ENCODE measurements at regions not wholly inside any gene's neighbourhood (a gene's known extent, or its start where the extent isn't known, plus 50 kb on each side); places are given as distances from the start of the nearest gene placed in this dataset.

- no peaks in the 10 kb centered on the region for H3K36me3 ChIP-seq (ENCODE audit: control insufficient read depth, insufficient read depth, low read length)
- no peak for FAIRE-seq
- TF ChIP-seq CTCF (IDR thresholded peaks at IDR 0.05; ENCODE audit: insufficient read depth, low read length, severe bottlenecking) = no peak
Observed at GRCh38 chr4:58163156-58163555, 1053.0 kb upstream of the IGFBP7 start.

GRCh38 chr4:58149404-58150085, 1039.4 kb upstream of the IGFBP7 start:
- FAIRE-seq (no peak), DNase-seq (ENCODE audit: low read depth) (no peak)
- Histone ChIP-seq H3K36me3 (ENCODE audit: control insufficient read depth, insufficient read depth, low read length) (no peaks in the 10 kb centered on the region), H3K27me3 (ENCODE audit: control insufficient read depth, insufficient read depth, low read length) (no peaks in the 10 kb centered on the region), H3K4me3 (ENCODE audit: low read depth, low read length) (no peak overlapping the region)
- TF ChIP-seq CTCF (IDR thresholded peaks at IDR 0.05; ENCODE audit: insufficient read depth, low read length, severe bottlenecking) = no peak

More at GRCh38 chr4:58163156-58163555, 1053.0 kb upstream of the IGFBP7 start:
- Histone ChIP-seq H3K27me3 (ENCODE audit: control insufficient read depth, insufficient read depth, low read length) (no peaks in the 10 kb centered on the region), H3K4me3 (ENCODE audit: low read depth, low read length) (no peak overlapping the region)
- DNase-seq (ENCODE audit: low read depth) = no peak

GRCh38 chr4:58144721-58145120, 1034.5 kb upstream of the IGFBP7 start:
- H3K27me3 ChIP-seq (ENCODE audit: control insufficient read depth, insufficient read depth, low read length) = no peaks in the 10 kb centered on the region
- DNase-seq (ENCODE audit: low read depth) (no peak), FAIRE-seq (no peak)
- TF ChIP-seq CTCF (IDR thresholded peaks at IDR 0.05; ENCODE audit: insufficient read depth, low read length, severe bottlenecking) = no peak
- H3K36me3 ChIP-seq (ENCODE audit: control insufficient read depth, insufficient read depth, low read length) = no peaks in the 10 kb centered on the region
- H3K4me3 ChIP-seq (ENCODE audit: low read depth, low read length) = no peak overlapping the region

GRCh38 chr4:58138786-58139668, 1028.8 kb upstream of the IGFBP7 start:
- no peak for TF ChIP-seq CTCF (IDR thresholded peaks at IDR 0.05; ENCODE audit: insufficient read depth, low read length, severe bottlenecking)
- FAIRE-seq (no peak), DNase-seq (ENCODE audit: low read depth) (no peak)
- Histone ChIP-seq H3K27me3 (ENCODE audit: control insufficient read depth, insufficient read depth, low read length) (no peaks in the 10 kb centered on the region), H3K4me3 (ENCODE audit: low read depth, low read length) (no peak overlapping the region), H3K36me3 (ENCODE audit: control insufficient read depth, insufficient read depth, low read length) (no peaks in the 10 kb centered on the region)

GRCh38 chr4:58136604-58137003, 1026.4 kb upstream of the IGFBP7 start:
- no peaks in the 10 kb centered on the region for H3K36me3 ChIP-seq (ENCODE audit: control insufficient read depth, insufficient read depth, low read length)
- FAIRE-seq (no peak), DNase-seq (ENCODE audit: low read depth) (no peak)
- no peaks in the 10 kb centered on the region for H3K27me3 ChIP-seq (ENCODE audit: control insufficient read depth, insufficient read depth, low read length)
- H3K4me3 ChIP-seq (ENCODE audit: low read depth, low read length) = no peak overlapping the region
- no peak for TF ChIP-seq CTCF (IDR thresholded peaks at IDR 0.05; ENCODE audit: insufficient read depth, low read length, severe bottlenecking)
